ENCODE measurements at regions not wholly inside any gene's neighbourhood (a gene's known extent, or its start where the extent isn't known, plus 50 kb on each side); places are given as distances from the start of the nearest gene placed in this dataset.

DNA sequence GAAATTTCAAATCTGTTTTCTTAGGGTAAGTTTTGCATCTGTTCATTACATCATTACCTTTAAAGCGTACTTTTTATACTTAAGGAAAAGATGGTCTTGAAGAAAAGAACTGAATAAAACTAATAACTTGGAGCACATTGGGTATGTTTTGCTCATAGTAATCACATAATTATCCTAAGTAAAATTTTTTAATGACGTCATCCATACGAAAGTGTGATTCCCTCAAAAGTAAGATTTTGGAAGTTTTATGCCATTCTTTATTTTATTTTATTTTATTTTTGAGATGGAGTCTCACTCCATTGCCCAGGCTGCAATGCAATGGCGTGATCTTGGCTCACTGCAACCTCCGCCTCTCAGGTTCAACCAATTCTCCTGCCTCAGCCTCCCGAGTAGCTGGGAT lies 1516.6 kb upstream of the TENM3 start:
- TF ChIP-seq, protein P1, sequence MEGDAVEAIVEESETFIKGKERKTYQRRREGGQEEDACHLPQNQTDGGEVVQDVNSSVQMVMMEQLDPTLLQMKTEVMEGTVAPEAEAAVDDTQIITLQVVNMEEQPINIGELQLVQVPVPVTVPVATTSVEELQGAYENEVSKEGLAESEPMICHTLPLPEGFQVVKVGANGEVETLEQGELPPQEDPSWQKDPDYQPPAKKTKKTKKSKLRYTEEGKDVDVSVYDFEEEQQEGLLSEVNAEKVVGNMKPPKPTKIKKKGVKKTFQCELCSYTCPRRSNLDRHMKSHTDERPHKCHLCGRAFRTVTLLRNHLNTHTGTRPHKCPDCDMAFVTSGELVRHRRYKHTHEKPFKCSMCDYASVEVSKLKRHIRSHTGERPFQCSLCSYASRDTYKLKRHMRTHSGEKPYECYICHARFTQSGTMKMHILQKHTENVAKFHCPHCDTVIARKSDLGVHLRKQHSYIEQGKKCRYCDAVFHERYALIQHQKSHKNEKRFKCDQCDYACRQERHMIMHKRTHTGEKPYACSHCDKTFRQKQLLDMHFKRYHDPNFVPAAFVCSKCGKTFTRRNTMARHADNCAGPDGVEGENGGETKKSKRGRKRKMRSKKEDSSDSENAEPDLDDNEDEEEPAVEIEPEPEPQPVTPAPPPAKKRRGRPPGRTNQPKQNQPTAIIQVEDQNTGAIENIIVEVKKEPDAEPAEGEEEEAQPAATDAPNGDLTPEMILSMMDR (IDR thresholded peaks at IDR 0.05; ENCODE audit: low read length, missing control alignments): no peak
- no peak overlapping the region for H3K4me3 ChIP-seq (replicated peaks; ENCODE audit: low read depth, low read length)
- DNase-seq (ENCODE audit: low read depth): no peak

DNA sequence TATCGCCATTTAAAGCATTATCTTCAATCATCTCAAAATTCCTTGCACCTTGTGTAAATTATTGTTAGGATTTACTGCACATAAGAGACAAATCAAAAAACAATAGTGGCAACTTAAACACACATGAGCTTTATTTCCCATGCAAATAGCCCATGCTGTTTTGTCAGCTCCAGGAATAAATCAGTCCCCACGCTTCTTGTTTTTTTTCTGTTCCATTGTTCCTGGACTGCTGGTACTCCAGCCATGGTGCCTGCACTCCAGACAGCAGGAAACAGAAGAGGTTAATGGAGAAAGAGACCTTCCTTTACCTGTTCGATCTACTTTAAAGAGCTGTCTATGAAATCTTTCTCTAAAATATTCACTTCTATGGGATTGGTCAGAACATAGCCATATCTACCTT lies 1515.7 kb upstream of the TENM3 start:
- TF ChIP-seq, protein P1 (IDR thresholded peaks at IDR 0.05; ENCODE audit: low read length, missing control alignments): no peak
- DNase-seq (ENCODE audit: low read depth): no peak
- H3K4me3 ChIP-seq (replicated peaks; ENCODE audit: low read depth, low read length): no peak overlapping the region

DNA sequence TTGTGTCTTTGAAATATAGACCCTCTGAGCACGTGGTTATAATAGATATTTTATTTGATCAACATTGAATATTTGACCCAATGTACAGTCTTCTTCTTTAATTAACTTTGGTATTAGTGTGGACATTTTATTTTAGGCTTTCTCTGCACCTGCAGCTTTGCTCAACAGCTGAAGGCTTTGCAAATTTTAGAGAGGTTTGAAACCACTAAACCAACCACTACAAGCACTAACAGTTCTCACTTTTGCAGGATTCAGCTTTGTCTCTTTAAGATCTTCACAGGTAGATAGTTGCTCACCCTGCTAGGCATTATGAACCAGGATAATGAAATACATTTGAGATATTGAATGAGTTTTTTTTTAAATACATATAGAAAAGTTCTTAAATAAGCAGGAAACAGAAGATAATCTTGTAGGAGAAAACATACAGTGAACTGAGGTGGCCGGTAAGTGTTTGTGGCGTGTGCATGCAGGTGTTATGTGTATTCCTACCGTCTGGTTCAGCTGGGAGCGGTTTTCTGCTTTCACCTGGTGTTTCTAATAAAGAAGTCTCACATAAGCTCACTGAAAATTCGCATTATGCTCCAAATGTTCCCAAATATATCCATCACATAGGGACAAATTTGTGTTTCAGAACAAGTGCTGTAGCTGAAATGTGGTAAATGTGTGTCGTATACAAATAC lies 1508.3 kb upstream of the TENM3 start:
- TF ChIP-seq, protein P1 (IDR thresholded peaks at IDR 0.05; ENCODE audit: low read length, missing control alignments): no peak
- DNase-seq (ENCODE audit: low read depth): no peak
- H3K4me3 ChIP-seq (replicated peaks; ENCODE audit: low read depth, low read length): no peak overlapping the region

DNA sequence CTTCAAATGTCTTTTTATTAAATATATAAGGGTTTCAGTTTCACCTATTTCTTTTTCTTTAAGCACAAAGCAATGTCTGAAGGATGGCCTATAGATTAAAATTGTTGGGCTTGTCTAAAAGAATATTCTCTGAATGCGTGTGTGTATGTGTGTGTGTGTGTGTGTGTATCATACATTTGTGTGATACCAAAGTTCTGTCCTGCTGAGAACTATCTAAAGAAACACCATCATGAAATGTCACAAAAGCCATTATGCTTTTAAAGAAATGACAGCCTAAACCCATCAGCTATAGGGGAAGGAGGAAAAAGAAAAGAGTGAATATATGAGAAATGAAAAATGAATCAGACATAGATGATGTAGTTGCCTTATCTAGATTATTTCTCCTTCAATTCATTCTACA lies 1501.5 kb upstream of the TENM3 start:
- H3K4me3 ChIP-seq (replicated peaks; ENCODE audit: low read depth, low read length): no peak overlapping the region
- no peak for DNase-seq (ENCODE audit: low read depth)
- TF ChIP-seq, protein P1 (IDR thresholded peaks at IDR 0.05; ENCODE audit: low read length, missing control alignments): no peak

DNA sequence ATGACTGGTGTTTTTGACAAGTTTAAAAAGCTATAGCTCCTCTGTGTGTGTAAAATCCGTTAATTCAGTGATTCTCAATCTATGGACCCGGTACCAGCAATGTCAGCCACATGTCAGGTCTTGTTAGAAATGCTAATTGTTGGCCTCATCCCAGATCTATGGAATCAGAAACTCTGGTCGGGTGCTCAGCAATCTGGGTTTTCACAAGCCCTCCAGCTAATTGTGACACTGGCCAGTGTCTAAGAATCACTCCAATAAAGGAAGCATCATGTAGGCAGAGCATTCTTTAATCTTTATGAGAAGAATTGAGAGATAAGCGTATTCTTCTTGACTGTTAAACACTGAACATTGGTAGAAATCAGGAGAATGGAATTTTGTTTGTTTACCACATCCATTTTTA lies 1498.2 kb upstream of the TENM3 start:
- H3K4me3 ChIP-seq (replicated peaks; ENCODE audit: low read depth, low read length): no peak overlapping the region
- no peak for DNase-seq (ENCODE audit: low read depth)
- TF ChIP-seq, protein P1 (IDR thresholded peaks at IDR 0.05; ENCODE audit: low read length, missing control alignments): no peak

DNA sequence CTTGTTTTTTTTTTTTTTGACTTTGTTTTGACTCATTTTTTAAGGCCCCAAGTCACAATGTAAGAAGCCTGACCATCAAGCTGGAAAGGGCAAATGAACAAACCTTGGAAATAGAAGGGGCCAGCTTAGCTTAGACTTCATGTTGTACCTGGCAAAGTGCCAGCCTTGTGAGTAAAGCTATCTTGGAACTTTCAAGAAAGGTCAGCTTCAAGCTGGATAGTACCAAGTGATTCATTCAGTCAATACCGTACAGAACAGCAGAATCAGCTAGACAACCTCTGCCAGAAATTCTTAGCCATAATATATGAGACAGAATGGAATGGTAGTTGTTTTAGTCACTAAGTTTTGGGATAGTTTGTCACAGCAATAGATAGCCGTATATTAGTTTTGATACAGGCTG lies 1492.2 kb upstream of the TENM3 start:
- TF ChIP-seq, protein P1 (IDR thresholded peaks at IDR 0.05; ENCODE audit: low read length, missing control alignments): no peak
- H3K4me3 ChIP-seq (replicated peaks; ENCODE audit: low read depth, low read length): no peak overlapping the region
- peak; percentile 7 for DNase-seq (ENCODE audit: low read depth)

DNA sequence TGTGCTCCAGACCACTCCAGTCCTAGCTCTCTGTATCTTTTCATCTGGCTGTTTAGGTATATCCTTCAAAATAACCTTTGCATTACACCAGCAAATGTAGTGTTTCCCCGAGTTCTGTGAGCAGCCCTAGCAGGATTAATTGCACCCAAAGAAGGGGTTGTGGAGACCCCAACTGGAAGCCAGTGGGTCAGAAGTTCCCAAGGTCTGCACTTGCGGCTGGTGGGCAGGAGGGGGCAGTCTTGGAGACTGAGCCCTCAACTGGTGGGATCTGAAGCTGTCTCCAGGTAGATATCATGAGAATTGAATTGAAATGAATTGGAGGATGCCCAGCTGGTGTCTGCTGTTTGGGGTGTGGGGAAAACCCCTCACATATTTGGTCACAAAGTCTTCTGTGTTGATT lies 1485.3 kb upstream of the TENM3 start:
- H3K4me3 ChIP-seq (replicated peaks; ENCODE audit: low read depth, low read length): no peak overlapping the region
- TF ChIP-seq, protein P1 (IDR thresholded peaks at IDR 0.05; ENCODE audit: low read length, missing control alignments): no peak
- no peak for DNase-seq (ENCODE audit: low read depth)
